Astrocyte of the cerebellum (primary cell): ENCODE measurements at regions not wholly inside any gene's neighbourhood (a gene's known extent, or its start where the extent isn't known, plus 50 kb on each side); places are given as distances from the start of the nearest gene placed in this dataset.

Experiments
- DNase-seq: peaks from one replicate; pipeline ENCODE4 v3.0.0-alpha.2; 2011; ENCODE audit warnings: low read depth
- H3K4me3 ChIP-seq: 2 replicates; pipeline ENCODE4 v1.5.1; 2011; ENCODE audit warnings: mild to moderate bottlenecking, low read depth, low read length, moderate library complexity
- in situ Hi-C: cut with HindIII; loops from 2 replicates; pipeline ENCODE4 v1.10.0; 2017; ENCODE audit warnings: low sequenced_read_pairs
- TF ChIP-seq, protein P1 (sequence below): IDR thresholded peaks from 2 replicates; pipeline ENCODE4 v1.5.1; 2012; ENCODE audit warnings: low read length, low read depth, moderate library complexity, mild to moderate bottlenecking; ENCODE audit errors: missing control alignments

- TF ChIP-seq, protein P1, sequence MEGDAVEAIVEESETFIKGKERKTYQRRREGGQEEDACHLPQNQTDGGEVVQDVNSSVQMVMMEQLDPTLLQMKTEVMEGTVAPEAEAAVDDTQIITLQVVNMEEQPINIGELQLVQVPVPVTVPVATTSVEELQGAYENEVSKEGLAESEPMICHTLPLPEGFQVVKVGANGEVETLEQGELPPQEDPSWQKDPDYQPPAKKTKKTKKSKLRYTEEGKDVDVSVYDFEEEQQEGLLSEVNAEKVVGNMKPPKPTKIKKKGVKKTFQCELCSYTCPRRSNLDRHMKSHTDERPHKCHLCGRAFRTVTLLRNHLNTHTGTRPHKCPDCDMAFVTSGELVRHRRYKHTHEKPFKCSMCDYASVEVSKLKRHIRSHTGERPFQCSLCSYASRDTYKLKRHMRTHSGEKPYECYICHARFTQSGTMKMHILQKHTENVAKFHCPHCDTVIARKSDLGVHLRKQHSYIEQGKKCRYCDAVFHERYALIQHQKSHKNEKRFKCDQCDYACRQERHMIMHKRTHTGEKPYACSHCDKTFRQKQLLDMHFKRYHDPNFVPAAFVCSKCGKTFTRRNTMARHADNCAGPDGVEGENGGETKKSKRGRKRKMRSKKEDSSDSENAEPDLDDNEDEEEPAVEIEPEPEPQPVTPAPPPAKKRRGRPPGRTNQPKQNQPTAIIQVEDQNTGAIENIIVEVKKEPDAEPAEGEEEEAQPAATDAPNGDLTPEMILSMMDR: no peak
- DNase-seq: no peak
- in situ Hi-C loops: no loop called here
- no peak overlapping the region for H3K4me3 ChIP-seq
Measured at GRCh38 chr2:222074674-222075073, 224.1 kb downstream of the PAX3 start.

GRCh38 chr2:222071911-222072310, 226.9 kb downstream of the PAX3 start:
- TF ChIP-seq, protein P1: no peak
- no peak for DNase-seq
- in situ Hi-C loops: no loop called here
- H3K4me3 ChIP-seq: no peak overlapping the region

- TF ChIP-seq, protein P1: no peak
- H3K4me3 ChIP-seq: no peak overlapping the region
- no peak for DNase-seq
- in situ Hi-C loops: no loop called here
Measured at GRCh38 chr2:222064286-222064685, 234.5 kb downstream of the PAX3 start.

DNA sequence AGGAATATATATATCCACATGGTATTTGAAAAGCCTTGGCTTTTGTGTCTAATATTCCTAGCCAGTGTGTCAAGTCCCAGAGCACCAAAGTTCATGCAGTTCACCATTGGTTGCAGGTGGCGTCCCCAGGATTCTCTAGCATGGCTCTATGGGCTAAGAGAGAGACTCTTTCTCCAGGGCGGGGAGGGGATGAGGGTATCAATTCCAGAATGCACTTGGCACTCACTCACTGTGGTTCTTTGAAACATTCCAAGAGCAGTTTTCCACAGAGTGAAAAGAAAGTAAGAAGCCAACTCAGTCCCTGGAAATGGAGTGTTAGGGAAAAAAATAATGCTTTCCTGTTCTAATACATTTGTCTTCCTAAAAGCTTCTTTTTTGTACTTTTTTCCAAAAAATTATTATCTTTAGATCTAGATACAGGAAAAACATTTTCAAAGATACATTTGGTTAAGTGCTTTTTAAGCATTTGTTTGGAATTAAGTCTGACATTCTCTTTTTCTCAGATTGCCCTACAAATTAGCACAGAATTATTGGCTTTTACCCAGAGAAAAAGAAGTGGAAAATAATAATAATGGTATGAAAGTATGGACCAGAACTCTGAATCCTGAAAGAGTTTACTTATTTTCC, 239.9 kb downstream of the PAX3 start:
- DNase-seq: peak; percentile 62
- in situ Hi-C loops: no loop called here
- TF ChIP-seq, protein P1: no peak

GRCh38 chr2:222057347-222058073, 241.3 kb downstream of the PAX3 start:
- DNase-seq: no peak
- no peak overlapping the region for H3K4me3 ChIP-seq
- in situ Hi-C loops: no loop called here
- TF ChIP-seq, protein P1: peak; percentile 50

More for the DNA sequence above, 239.9 kb downstream of the PAX3 start:
- no peak overlapping the region for H3K4me3 ChIP-seq

- TF ChIP-seq, protein P1: no peak
- in situ Hi-C loops: no loop called here
Measured at GRCh38 chr2:222055328-222055727, 243.5 kb downstream of the PAX3 start.

More at GRCh38 chr2:222055328-222055727, 243.5 kb downstream of the PAX3 start:
- no peak for DNase-seq
- H3K4me3 ChIP-seq: no peak overlapping the region
